ENCODE measurements at regions not wholly inside any gene's neighbourhood (a gene's known extent, or its start where the extent isn't known, plus 50 kb on each side); places are given as distances from the start of the nearest gene placed in this dataset.

DNA sequence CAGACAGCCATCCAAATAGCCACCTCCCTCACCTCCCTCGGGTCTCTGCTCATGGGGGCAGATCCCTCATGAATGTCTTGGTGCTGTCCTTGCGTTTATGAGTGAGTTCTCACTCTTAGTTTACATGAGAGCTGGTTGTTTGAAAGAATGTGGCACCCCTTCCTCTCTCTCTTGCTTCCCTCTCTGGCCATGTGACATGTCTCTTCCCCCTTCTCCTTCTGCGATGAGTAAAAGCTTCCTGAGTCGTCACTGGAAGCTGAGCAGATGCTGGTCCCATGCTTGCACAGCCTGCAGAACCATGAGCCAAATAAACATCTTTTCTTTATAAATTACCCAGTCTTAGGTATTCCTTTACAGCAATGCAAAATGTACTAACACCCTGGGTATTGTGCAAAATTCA lies 208.7 kb downstream of the LACC1 start:
- Histone ChIP-seq H3K27me3 (no peaks in the 10 kb centered on the region), H3K4me1 (peaks cover 0 to 2% (median 0%) of the 10 kb centered on the region in 3 donors), H3K4me3 (no peak overlapping the region), H3K27ac (no peak overlapping the region), H3K9me3 (no peaks in the 10 kb centered on the region), H3K36me3 (no peaks in the 10 kb centered on the region)
- TF ChIP-seq CTCF (IDR thresholded peaks at IDR 0.05) (no peak), EP300 (IDR thresholded peaks at IDR 0.05) (no peak), POLR2AphosphoS5 (IDR thresholded peaks at IDR 0.05) (no peak), POLR2A (IDR thresholded peaks at IDR 0.05) (no peak)
- WGBS, 2 donors (ENCODE audit: low coverage in 1 of 2) = 83 to 90% methylated on average over 2 to 3 of the region's 4 CpGs
- no peak for ATAC-seq

- peaks cover 3 to 8% (median 4%) of the 10 kb centered on the region in 3 donors for H3K4me1 ChIP-seq
- no peaks in the 10 kb centered on the region for H3K36me3 ChIP-seq
- no peaks in the 10 kb centered on the region for H3K9me3 ChIP-seq
- H3K4me3 ChIP-seq = no peak overlapping the region
- whole genome bisulfite sequencing, 2 donors (ENCODE audit: low coverage in 1 of 2) = 82 to 90% methylated on average over 2 to 4 of the region's 4 CpGs
- no peak for TF ChIP-seq EP300 (IDR thresholded peaks at IDR 0.05)
- TF ChIP-seq CTCF (IDR thresholded peaks at IDR 0.05) = no peak
- TF ChIP-seq POLR2AphosphoS5 (IDR thresholded peaks at IDR 0.05) = no peak
- TF ChIP-seq POLR2A (IDR thresholded peaks at IDR 0.05) = no peak
- ATAC-seq = no peak
- no peak overlapping the region for H3K27ac ChIP-seq
- no peaks in the 10 kb centered on the region for H3K27me3 ChIP-seq
Measured at GRCh38 chr13:44088991-44089413, 209.3 kb downstream of the LACC1 start.

DNA sequence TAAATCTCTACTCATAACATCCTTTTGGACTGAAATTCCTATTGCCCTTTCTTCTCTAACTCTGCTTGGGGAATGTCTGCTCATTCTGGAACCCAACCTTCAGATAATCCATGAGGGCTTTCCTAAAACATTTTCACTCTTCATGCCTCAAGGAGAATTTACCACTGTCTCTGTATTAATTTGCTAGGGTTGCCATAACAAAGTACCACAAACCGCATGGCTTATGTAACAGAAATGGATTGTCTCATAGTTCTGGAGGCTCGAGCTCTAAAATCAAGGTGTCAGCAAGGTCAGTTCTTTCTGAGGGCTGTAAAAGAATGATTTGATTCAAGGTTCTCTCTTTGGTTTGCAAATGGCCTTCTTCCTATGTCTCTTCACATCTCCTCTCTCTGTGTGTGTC lies 209.7 kb downstream of the LACC1 start:
- Histone ChIP-seq H3K36me3 (no peaks in the 10 kb centered on the region), H3K4me1 (peaks cover 3 to 8% (median 4%) of the 10 kb centered on the region in 3 donors), H3K9me3 (no peaks in the 10 kb centered on the region), H3K27ac (no peak overlapping the region), H3K27me3 (no peaks in the 10 kb centered on the region), H3K4me3 (no peak overlapping the region)
- WGBS, 2 donors (ENCODE audit: low coverage in 1 of 2) = 40 to 61% methylated on average over 1 to 2 of the region's 2 CpGs
- TF ChIP-seq CTCF (IDR thresholded peaks at IDR 0.05) (no peak), EP300 (IDR thresholded peaks at IDR 0.05) (no peak), POLR2A (IDR thresholded peaks at IDR 0.05) (no peak), POLR2AphosphoS5 (IDR thresholded peaks at IDR 0.05) (no peak)
- no peak for ATAC-seq

- 86 to 91% methylated on average over 4 of the region's 4 CpGs for WGBS, 2 donors (ENCODE audit: low coverage in 1 of 2)
- Histone ChIP-seq H3K36me3 (no peaks in the 10 kb centered on the region), H3K4me3 (no peak overlapping the region), H3K27me3 (no peaks in the 10 kb centered on the region), H3K27ac (no peak overlapping the region), H3K4me1 (peaks cover 3 to 8% (median 4%) of the 10 kb centered on the region in 3 donors), H3K9me3 (no peaks in the 10 kb centered on the region)
- TF ChIP-seq EP300 (IDR thresholded peaks at IDR 0.05) (no peak), POLR2A (IDR thresholded peaks at IDR 0.05) (no peak), POLR2AphosphoS5 (IDR thresholded peaks at IDR 0.05) (no peak), CTCF (IDR thresholded peaks at IDR 0.05) (no peak)
- no peak for ATAC-seq
Measured at GRCh38 chr13:44092078-44092970, 212.6 kb downstream of the LACC1 start.
